VCaP (cell line): ENCODE measurements at regions not wholly inside any gene's neighbourhood (a gene's known extent, or its start where the extent isn't known, plus 50 kb on each side); places are given as distances from the start of the nearest gene placed in this dataset.

Experiments used
- H3K27ac ChIP-seq: fragments of 450-650 bp; 2 replicates; pipeline ENCODE4 v1.5.1; 2017
- CTCF ChIP-seq: fragments of 450-650 bp; conservative IDR thresholded peaks from 2 replicates; pipeline ENCODE4 v1.5.1; 2017; ENCODE audit warnings: mild to moderate bottlenecking, moderate library complexity

- TF ChIP-seq CTCF, result no peak
Observed at GRCh38 chr4:112973750-112974251, 75.7 kb upstream of the ANK2 start.

GRCh38 chr4:112975567-112976355 lies 73.7 kb upstream of the ANK2 start:
- H3K27ac ChIP-seq, result no peak overlapping the region

More at GRCh38 chr4:112973750-112974251, 75.7 kb upstream of the ANK2 start:
- H3K27ac ChIP-seq, result no peak overlapping the region

GRCh38 chr4:112978691-112979472 lies 70.6 kb upstream of the ANK2 start:
- no peak overlapping the region for H3K27ac ChIP-seq
- TF ChIP-seq CTCF, result no peak

More at GRCh38 chr4:112975567-112976355, 73.7 kb upstream of the ANK2 start:
- no peak for TF ChIP-seq CTCF

- no peak overlapping the region for H3K27ac ChIP-seq
- TF ChIP-seq CTCF, result no peak
Observed at GRCh38 chr4:112979881-112980421, 69.5 kb upstream of the ANK2 start.

- H3K27ac ChIP-seq, result no peak overlapping the region
- TF ChIP-seq CTCF, result no peak
Observed at GRCh38 chr4:112982680-112983079, 66.8 kb upstream of the ANK2 start.

GRCh38 chr4:112994732-112995464 lies 54.6 kb upstream of the ANK2 start:
- H3K27ac ChIP-seq, result no peak overlapping the region
- TF ChIP-seq CTCF, result no peak
